ENCODE measurements at regions not wholly inside any gene's neighbourhood (a gene's known extent, or its start where the extent isn't known, plus 50 kb on each side); places are given as distances from the start of the nearest gene placed in this dataset.
A peak's percentile ranks its signal among the peaks of the same experiment; 100 is the strongest.
"Not testable (repeated sequence)": the region's sequence is repeated elsewhere in the genome, so short reads cannot be mapped to it uniquely, and the experiment has no call there.

GRCh38 chr2:195537811-195538210 lies 119.2 kb upstream of the SLC39A10 start:
- no peak for DNase-seq (ENCODE audit: low read depth in 1 of 2, low spot score in 1 of 2)

GRCh38 chr2:195536906-195537305 lies 120.1 kb upstream of the SLC39A10 start:
- DNase-seq (ENCODE audit: low read depth in 1 of 2, low spot score in 1 of 2), result no peak

- DNase-seq (ENCODE audit: low read depth in 1 of 2, low spot score in 1 of 2), result peak; percentile 32 to 34
Measured at GRCh38 chr2:195535911-195536522, 121.0 kb upstream of the SLC39A10 start.

- no peak for DNase-seq (ENCODE audit: low read depth in 1 of 2, low spot score in 1 of 2)
Measured at GRCh38 chr2:195534971-195535370, 122.1 kb upstream of the SLC39A10 start.

- DNase-seq (ENCODE audit: low read depth in 1 of 2, low spot score in 1 of 2), result peak; percentile 18 to 55
Measured at GRCh38 chr2:195533771-195534642, 123.0 kb upstream of the SLC39A10 start.

- DNase-seq (ENCODE audit: low read depth in 1 of 2, low spot score in 1 of 2), result no peak
Measured at GRCh38 chr2:195532628-195533271, 124.3 kb upstream of the SLC39A10 start.

- DNase-seq (ENCODE audit: low read depth in 1 of 2, low spot score in 1 of 2), result no peak
Measured at GRCh38 chr2:195532255-195532627, 124.8 kb upstream of the SLC39A10 start.

- DNase-seq (ENCODE audit: low read depth in 1 of 2, low spot score in 1 of 2), result no peak
Measured at GRCh38 chr2:195531754-195532153, 125.3 kb upstream of the SLC39A10 start.

- DNase-seq (ENCODE audit: low read depth in 1 of 2, low spot score in 1 of 2), result not testable (repeated sequence)
Measured at GRCh38 chr2:195523242-195523641, 133.8 kb upstream of the SLC39A10 start.

GRCh38 chr2:195521589-195521988 lies 135.4 kb upstream of the SLC39A10 start:
- no peak for DNase-seq (ENCODE audit: low read depth in 1 of 2, low spot score in 1 of 2)

- no peak for DNase-seq (ENCODE audit: low read depth in 1 of 2, low spot score in 1 of 2)
Measured at GRCh38 chr2:195520671-195521155, 136.3 kb upstream of the SLC39A10 start.

- no peak for DNase-seq (ENCODE audit: low read depth in 1 of 2, low spot score in 1 of 2)
Measured at GRCh38 chr2:195515551-195515950, 141.5 kb upstream of the SLC39A10 start.

GRCh38 chr2:195514365-195514764 lies 142.7 kb upstream of the SLC39A10 start:
- DNase-seq (ENCODE audit: low read depth in 1 of 2, low spot score in 1 of 2), result no peak

GRCh38 chr2:195513119-195513518 lies 143.9 kb upstream of the SLC39A10 start:
- DNase-seq (ENCODE audit: low read depth in 1 of 2, low spot score in 1 of 2), result no peak

- DNase-seq (ENCODE audit: low read depth in 1 of 2, low spot score in 1 of 2), result no peak
Measured at GRCh38 chr2:195509551-195509950, 147.5 kb upstream of the SLC39A10 start.

GRCh38 chr2:195508139-195508455 lies 148.9 kb upstream of the SLC39A10 start:
- DNase-seq (ENCODE audit: low read depth in 1 of 2, low spot score in 1 of 2), result no peak

GRCh38 chr2:195507447-195508138 lies 149.4 kb upstream of the SLC39A10 start:
- DNase-seq (ENCODE audit: low read depth in 1 of 2, low spot score in 1 of 2), result no peak

- no peak for DNase-seq (ENCODE audit: low read depth in 1 of 2, low spot score in 1 of 2)
Measured at GRCh38 chr2:195505701-195506100, 151.3 kb upstream of the SLC39A10 start.

- DNase-seq (ENCODE audit: low read depth in 1 of 2, low spot score in 1 of 2), result no peak
Measured at GRCh38 chr2:195503208-195503607, 153.8 kb upstream of the SLC39A10 start.

- no peak for DNase-seq (ENCODE audit: low read depth in 1 of 2, low spot score in 1 of 2)
Measured at GRCh38 chr2:195501746-195502145, 155.3 kb upstream of the SLC39A10 start.

GRCh38 chr2:195500879-195501278 lies 156.1 kb upstream of the SLC39A10 start:
- DNase-seq (ENCODE audit: low read depth in 1 of 2, low spot score in 1 of 2), result no peak
